Activated CD8-positive, alpha-beta T cell treated with anti-CD3 and anti-CD28 coated beads, Interleukin-2, amount 10 ng/mL, durations not matched to agents 7 days and 5 days (primary cell): ENCODE measurements at regions not wholly inside any gene's neighbourhood (a gene's known extent, or its start where the extent isn't known, plus 50 kb on each side); places are given as distances from the start of the nearest gene placed in this dataset.

ENCODE experiments used
- ATAC-seq: fragments of 150-1000 bp; cut with Tn5 transposase; one replicate; pipeline ENCODE4 v1.10.0; 2021; ENCODE audit warnings: moderate library complexity
- CTCF ChIA-PET: fragments of 350-600 bp; sonication (Branson Sonifier 250); formaldehyde crosslinking; loops from one replicate; lab custom pipeline; 2021; ENCODE audit warnings: antibody characterized with exemption; lab: Charles Lee
- POLR2A ChIA-PET: fragments of 350-600 bp; sonication (Branson Sonifier 250); formaldehyde crosslinking; loops from one replicate; lab custom pipeline; 2021; ENCODE audit warnings: antibody characterized with exemption; lab: Charles Lee
- DNase-seq: peaks from one replicate; pipeline ENCODE4 v3.0.0-alpha.2; 2020
- H3K27ac Mint-ChIP-seq: one replicate; pipeline ENCODE4 v1.8.0; 2021; ENCODE audit warnings: mild to moderate bottlenecking, mixed read lengths
- H3K27me3 Mint-ChIP-seq: one replicate; pipeline ENCODE4 v1.8.0; 2021; ENCODE audit warnings: low read depth, mixed read lengths
- H3K36me3 Mint-ChIP-seq: one replicate; pipeline ENCODE4 v1.8.0; 2021; ENCODE audit warnings: low read depth, mixed read lengths
- H3K4me1 Mint-ChIP-seq: one replicate; pipeline ENCODE4 v1.8.0; 2021; ENCODE audit warnings: low read depth, mixed read lengths
- H3K4me3 Mint-ChIP-seq: one replicate; pipeline ENCODE4 v1.8.0; 2021; ENCODE audit warnings: mild to moderate bottlenecking, mixed read lengths
- H3K9me3 Mint-ChIP-seq: one replicate; pipeline ENCODE4 v1.8.0; 2022; ENCODE audit warnings: mixed read lengths; ENCODE audit not compliant: insufficient read depth

GRCh38 chr14:94914191-94914590, 144.3 kb upstream of the GSC start:
- H3K9me3 Mint-ChIP-seq: no peaks in the 10 kb centered on the region
- DNase-seq: no peak
- no peak overlapping the region for H3K4me3 Mint-ChIP-seq
- POLR2A ChIA-PET: no interaction called here
- H3K36me3 Mint-ChIP-seq: no peaks in the 10 kb centered on the region
- no peaks in the 10 kb centered on the region for H3K4me1 Mint-ChIP-seq
- H3K27me3 Mint-ChIP-seq: peaks cover 11% of the 10 kb centered on the region
- no peak for ATAC-seq
- CTCF ChIA-PET: no interaction called here
- H3K27ac Mint-ChIP-seq: no peak overlapping the region

- Mint-ChIP-seq H3K4me3 (no peak overlapping the region), H3K36me3 (no peaks in the 10 kb centered on the region), H3K9me3 (no peaks in the 10 kb centered on the region), H3K27me3 (peaks cover 11% of the 10 kb centered on the region), H3K27ac (no peak overlapping the region), H3K4me1 (no peaks in the 10 kb centered on the region)
- DNase-seq: no peak
- no peak for ATAC-seq
- CTCF ChIA-PET: no interaction called here
- POLR2A ChIA-PET: no interaction called here
Measured at GRCh38 chr14:94907626-94908261, 137.8 kb upstream of the GSC start.

GRCh38 chr14:94906991-94907587, 137.2 kb upstream of the GSC start:
- H3K4me1 Mint-ChIP-seq: no peaks in the 10 kb centered on the region
- CTCF ChIA-PET: no interaction called here
- no peaks in the 10 kb centered on the region for H3K9me3 Mint-ChIP-seq
- no peak overlapping the region for H3K27ac Mint-ChIP-seq
- no peak for DNase-seq
- ATAC-seq: no peak
- H3K36me3 Mint-ChIP-seq: no peaks in the 10 kb centered on the region
- POLR2A ChIA-PET: no interaction called here
- H3K27me3 Mint-ChIP-seq: peaks cover 7% of the 10 kb centered on the region
- H3K4me3 Mint-ChIP-seq: no peak overlapping the region

- CTCF ChIA-PET: no interaction called here
- Mint-ChIP-seq H3K9me3 (no peaks in the 10 kb centered on the region), H3K27ac (no peak overlapping the region), H3K4me1 (no peaks in the 10 kb centered on the region), H3K4me3 (no peak overlapping the region), H3K27me3 (peaks cover 7% of the 10 kb centered on the region), H3K36me3 (no peaks in the 10 kb centered on the region)
- DNase-seq (no peak), ATAC-seq (no peak)
- POLR2A ChIA-PET: no interaction called here
Measured at GRCh38 chr14:94906577-94906976, 136.7 kb upstream of the GSC start.

GRCh38 chr14:94904636-94905035, 134.7 kb upstream of the GSC start:
- H3K36me3 Mint-ChIP-seq: no peaks in the 10 kb centered on the region
- H3K4me3 Mint-ChIP-seq: no peak overlapping the region
- ATAC-seq (no peak), DNase-seq (no peak)
- CTCF ChIA-PET: no interaction called here
- POLR2A ChIA-PET: no interaction called here
- no peak overlapping the region for H3K27ac Mint-ChIP-seq
- H3K27me3 Mint-ChIP-seq: peaks cover 3% of the 10 kb centered on the region
- H3K9me3 Mint-ChIP-seq: no peaks in the 10 kb centered on the region
- H3K4me1 Mint-ChIP-seq: no peaks in the 10 kb centered on the region

- no peak overlapping the region for H3K4me3 Mint-ChIP-seq
- no peaks in the 10 kb centered on the region for H3K4me1 Mint-ChIP-seq
- ChIA-PET POLR2A (no interaction called here), CTCF (no interaction called here)
- H3K36me3 Mint-ChIP-seq: no peaks in the 10 kb centered on the region
- ATAC-seq (no peak), DNase-seq (no peak)
- no peaks in the 10 kb centered on the region for H3K27me3 Mint-ChIP-seq
- H3K27ac Mint-ChIP-seq: no peak overlapping the region
- H3K9me3 Mint-ChIP-seq: no peaks in the 10 kb centered on the region
Measured at GRCh38 chr14:94903883-94904282, 134.0 kb upstream of the GSC start.

GRCh38 chr14:94903338-94903737, 133.4 kb upstream of the GSC start:
- Mint-ChIP-seq H3K4me3 (no peak overlapping the region), H3K4me1 (no peaks in the 10 kb centered on the region), H3K36me3 (no peaks in the 10 kb centered on the region), H3K27ac (no peak overlapping the region), H3K27me3 (no peaks in the 10 kb centered on the region), H3K9me3 (no peaks in the 10 kb centered on the region)
- DNase-seq: no peak
- ChIA-PET POLR2A (no interaction called here), CTCF (no interaction called here)
- no peak for ATAC-seq

GRCh38 chr14:94897561-94897960, 127.6 kb upstream of the GSC start:
- ChIA-PET CTCF (no interaction called here), POLR2A (no interaction called here)
- DNase-seq: no peak
- Mint-ChIP-seq H3K27ac (no peak overlapping the region), H3K36me3 (no peaks in the 10 kb centered on the region), H3K9me3 (no peaks in the 10 kb centered on the region), H3K4me1 (no peaks in the 10 kb centered on the region), H3K27me3 (peaks cover 2% of the 10 kb centered on the region), H3K4me3 (no peak overlapping the region)
- ATAC-seq: no peak

GRCh38 chr14:94897082-94897481, 127.2 kb upstream of the GSC start:
- Mint-ChIP-seq H3K27ac (no peak overlapping the region), H3K36me3 (no peaks in the 10 kb centered on the region), H3K9me3 (no peaks in the 10 kb centered on the region), H3K4me1 (no peaks in the 10 kb centered on the region), H3K27me3 (peaks cover 2% of the 10 kb centered on the region), H3K4me3 (no peak overlapping the region)
- ATAC-seq: no peak
- no peak for DNase-seq
- ChIA-PET CTCF (no interaction called here), POLR2A (no interaction called here)

- H3K27ac Mint-ChIP-seq: no peak overlapping the region
- H3K4me1 Mint-ChIP-seq: no peaks in the 10 kb centered on the region
- peaks cover 2% of the 10 kb centered on the region for H3K27me3 Mint-ChIP-seq
- no peak overlapping the region for H3K4me3 Mint-ChIP-seq
- ChIA-PET CTCF (no interaction called here), POLR2A (no interaction called here)
- H3K36me3 Mint-ChIP-seq: no peaks in the 10 kb centered on the region
- H3K9me3 Mint-ChIP-seq: no peaks in the 10 kb centered on the region
- no peak for ATAC-seq
- no peak for DNase-seq
Measured at GRCh38 chr14:94893411-94894160, 123.7 kb upstream of the GSC start.

- H3K27me3 Mint-ChIP-seq: no peaks in the 10 kb centered on the region
- no peak overlapping the region for H3K27ac Mint-ChIP-seq
- H3K4me1 Mint-ChIP-seq: no peaks in the 10 kb centered on the region
- no peak overlapping the region for H3K4me3 Mint-ChIP-seq
- H3K9me3 Mint-ChIP-seq: no peaks in the 10 kb centered on the region
- DNase-seq (no peak), ATAC-seq (no peak)
- ChIA-PET CTCF (no interaction called here), POLR2A (no interaction called here)
- H3K36me3 Mint-ChIP-seq: no peaks in the 10 kb centered on the region
Measured at GRCh38 chr14:94890785-94891184, 120.9 kb upstream of the GSC start.

- ATAC-seq: no peak
- DNase-seq: no peak
- CTCF ChIA-PET: no interaction called here
- H3K4me1 Mint-ChIP-seq: no peaks in the 10 kb centered on the region
- no peaks in the 10 kb centered on the region for H3K27me3 Mint-ChIP-seq
- no peaks in the 10 kb centered on the region for H3K9me3 Mint-ChIP-seq
- H3K36me3 Mint-ChIP-seq: no peaks in the 10 kb centered on the region
- H3K27ac Mint-ChIP-seq: no peak overlapping the region
- POLR2A ChIA-PET: no interaction called here
- H3K4me3 Mint-ChIP-seq: no peak overlapping the region
Measured at GRCh38 chr14:94889520-94890312, 119.8 kb upstream of the GSC start.
